ENCODE measurements at regions not wholly inside any gene's neighbourhood (a gene's known extent, or its start where the extent isn't known, plus 50 kb on each side); places are given as distances from the start of the nearest gene placed in this dataset.

- H3K4me2 ChIP-seq = no peak overlapping the region
- H3K4me3 ChIP-seq = no peak overlapping the region
- TF ChIP-seq Cebpa-rat (IDR thresholded peaks at IDR 0.05) = no peak
- no peak overlapping the region for H3K27ac ChIP-seq
- H3K36me3 ChIP-seq = no peaks in the 10 kb centered on the region
- no peaks in the 10 kb centered on the region for H3K4me1 ChIP-seq
- H3K27me3 ChIP-seq = no peaks in the 10 kb centered on the region
- peaks cover 5 to 11% (median 8%) of the 10 kb centered on the region in 11 experiments; a peak in 18 of 22 replicates for H3K9me3 ChIP-seq (replicated peaks in 1 of 11)
- H3K9ac ChIP-seq = no peak overlapping the region
- H4K20me1 ChIP-seq = no peaks in the 10 kb centered on the region
Observed at GRCh38 chr2:81467096-81467495, 1162.5 kb upstream of the LRRTM1 start.

- Histone ChIP-seq H3K4me3 (no peak overlapping the region), H3K4me1 (no peaks in the 10 kb centered on the region), H3K27me3 (no peaks in the 10 kb centered on the region), H3K9me3 (replicated peaks in 1 of 11) (peaks cover 5 to 8% (median 7%) of the 10 kb centered on the region in 11 experiments; a peak in 18 of 22 replicates), H3K9ac (no peak overlapping the region), H3K4me2 (no peak overlapping the region), H3K36me3 (no peaks in the 10 kb centered on the region), H4K20me1 (no peaks in the 10 kb centered on the region), H3K27ac (no peak overlapping the region)
- TF ChIP-seq Cebpa-rat (IDR thresholded peaks at IDR 0.05) = no peak
Observed at GRCh38 chr2:81462420-81462819, 1157.9 kb upstream of the LRRTM1 start.

DNA sequence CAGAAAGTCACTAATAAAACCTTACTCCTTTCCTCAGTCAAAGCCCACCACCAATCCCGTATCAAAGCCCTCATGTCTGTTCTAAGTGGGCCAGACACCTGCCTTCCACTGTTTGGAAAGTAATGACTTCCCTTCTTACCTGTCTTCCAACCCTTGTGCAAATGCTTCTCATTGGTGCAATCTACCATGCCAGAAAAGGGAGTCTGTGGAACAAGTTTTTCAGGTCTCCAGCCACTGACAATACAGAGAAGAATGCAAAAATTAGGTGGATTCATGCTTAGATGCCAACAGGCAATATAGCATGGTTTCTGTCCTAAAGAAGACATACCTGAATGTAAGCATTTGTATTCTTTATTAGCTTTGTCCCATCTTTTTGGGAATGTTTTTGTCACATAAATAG lies 1140.6 kb upstream of the LRRTM1 start:
- Histone ChIP-seq H3K4me1 (no peaks in the 10 kb centered on the region), H3K27me3 (no peaks in the 10 kb centered on the region), H3K4me2 (no peak overlapping the region), H3K27ac (no peak overlapping the region), H3K9ac (no peak overlapping the region), H3K4me3 (no peak overlapping the region), H3K36me3 (no peaks in the 10 kb centered on the region), H3K9me3 (replicated peaks in 1 of 11) (no peaks in the 10 kb centered on the region), H4K20me1 (no peaks in the 10 kb centered on the region)
- TF ChIP-seq Cebpa-rat (IDR thresholded peaks at IDR 0.05) = no peak

GRCh38 chr2:81437456-81438000 lies 1133.0 kb upstream of the LRRTM1 start:
- Histone ChIP-seq H3K36me3 (no peaks in the 10 kb centered on the region), H3K9me3 (replicated peaks in 1 of 11) (no peaks in the 10 kb centered on the region), H3K9ac (no peak overlapping the region), H4K20me1 (no peaks in the 10 kb centered on the region), H3K27me3 (no peaks in the 10 kb centered on the region), H3K27ac (no peak overlapping the region), H3K4me1 (no peaks in the 10 kb centered on the region), H3K4me2 (no peak overlapping the region), H3K4me3 (no peak overlapping the region)
- TF ChIP-seq Cebpa-rat (IDR thresholded peaks at IDR 0.05) = no peak

GRCh38 chr2:81436256-81436655 lies 1131.7 kb upstream of the LRRTM1 start:
- no peaks in the 10 kb centered on the region for H4K20me1 ChIP-seq

GRCh38 chr2:81412681-81413080 lies 1108.1 kb upstream of the LRRTM1 start:
- no peaks in the 10 kb centered on the region for H3K27me3 ChIP-seq

More at GRCh38 chr2:81436256-81436655, 1131.7 kb upstream of the LRRTM1 start:
- Histone ChIP-seq H3K27ac (no peak overlapping the region), H3K9ac (no peak overlapping the region), H3K36me3 (no peaks in the 10 kb centered on the region), H3K4me1 (no peaks in the 10 kb centered on the region), H3K4me2 (no peak overlapping the region), H3K27me3 (no peaks in the 10 kb centered on the region), H3K4me3 (no peak overlapping the region), H3K9me3 (replicated peaks in 1 of 11) (no peaks in the 10 kb centered on the region)
- TF ChIP-seq Cebpa-rat (IDR thresholded peaks at IDR 0.05) = no peak

DNA sequence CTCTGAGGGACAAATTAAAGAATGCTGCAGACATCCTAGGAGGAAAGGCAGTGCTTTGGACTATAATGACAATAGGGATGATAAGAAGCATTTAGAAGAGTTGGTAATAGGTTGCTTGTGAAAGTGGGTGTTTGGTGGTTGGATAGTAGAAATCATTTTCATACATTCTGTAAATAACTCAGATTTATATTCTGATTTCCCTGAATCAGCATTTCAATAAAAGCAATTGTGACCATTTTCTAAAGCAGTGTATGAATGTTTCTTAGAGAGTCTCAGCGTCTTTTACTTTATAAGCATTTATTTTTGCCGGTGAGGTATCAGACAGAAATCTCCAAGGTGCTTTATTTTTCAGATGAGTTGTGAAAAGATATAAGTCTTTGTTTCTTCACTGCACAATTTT lies 1099.0 kb upstream of the LRRTM1 start:
- Histone ChIP-seq H3K27ac (no peak overlapping the region), H3K9me3 (replicated peaks in 1 of 11) (0 out of 22 replicates have a peak, but pooled peaks cover 0 to 6% (median 0%) of the 10 kb centered on the region in 11 experiments), H3K36me3 (no peaks in the 10 kb centered on the region), H3K27me3 (no peaks in the 10 kb centered on the region), H3K4me3 (no peak overlapping the region), H3K4me1 (no peaks in the 10 kb centered on the region), H4K20me1 (no peaks in the 10 kb centered on the region; a peak in 1 of 22 replicates), H3K9ac (no peak overlapping the region), H3K4me2 (no peak overlapping the region)
- no peak for TF ChIP-seq Cebpa-rat (IDR thresholded peaks at IDR 0.05)

More at GRCh38 chr2:81412681-81413080, 1108.1 kb upstream of the LRRTM1 start:
- Histone ChIP-seq H4K20me1 (no peaks in the 10 kb centered on the region), H3K4me3 (no peak overlapping the region), H3K4me2 (no peak overlapping the region), H3K36me3 (no peaks in the 10 kb centered on the region), H3K9ac (no peak overlapping the region), H3K4me1 (no peaks in the 10 kb centered on the region), H3K9me3 (replicated peaks in 1 of 11) (no peaks in the 10 kb centered on the region), H3K27ac (no peak overlapping the region)
- no peak for TF ChIP-seq Cebpa-rat (IDR thresholded peaks at IDR 0.05)

DNA sequence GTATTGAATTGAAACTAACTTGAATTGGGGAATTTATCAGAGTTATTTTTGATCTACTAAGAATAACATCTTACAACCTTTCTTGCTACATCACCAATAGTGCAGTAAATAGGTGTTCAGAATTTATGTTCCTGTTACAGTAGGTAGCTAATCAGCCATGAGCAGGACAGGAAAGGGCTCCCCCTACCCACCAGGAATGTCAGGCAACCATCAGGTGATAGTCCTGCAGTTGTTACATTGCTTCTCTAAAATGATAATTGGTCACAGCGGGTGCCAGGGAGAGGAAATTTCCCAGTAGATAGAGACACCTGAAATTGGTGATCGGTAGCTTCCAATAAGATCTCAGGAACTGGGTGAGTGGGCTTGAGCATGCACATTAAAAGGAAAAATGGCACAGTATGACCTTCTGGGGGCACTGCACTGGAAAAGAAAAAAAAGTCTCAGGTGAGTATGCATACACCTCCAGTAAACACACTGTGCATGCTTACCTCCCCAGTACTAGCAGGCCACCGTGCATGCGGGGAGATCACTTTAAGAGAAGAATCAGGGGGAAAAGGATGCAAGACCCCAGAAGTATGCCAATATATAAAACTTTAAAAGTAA lies 1092.0 kb upstream of the LRRTM1 start:
- H3K4me2 ChIP-seq = no peak overlapping the region

DNA sequence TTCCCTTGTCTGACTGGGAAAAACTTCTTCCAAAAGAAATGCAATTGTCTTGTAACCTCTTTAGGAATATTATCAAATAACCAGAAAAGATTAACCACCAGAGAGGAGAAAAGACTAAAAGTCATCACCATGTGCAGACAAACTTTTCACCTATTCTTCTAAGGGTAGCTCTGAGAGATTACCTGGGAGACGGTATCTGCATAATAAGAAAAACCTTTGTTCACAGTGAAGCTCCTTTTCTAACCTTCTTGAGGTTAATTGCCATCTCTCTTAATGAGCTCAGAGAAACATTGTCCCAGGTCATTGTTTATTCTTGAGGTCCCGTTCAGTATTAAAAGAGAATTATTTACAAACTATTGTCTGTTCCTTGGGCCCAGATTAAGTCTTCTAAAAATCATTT lies 1091.2 kb upstream of the LRRTM1 start:
- Histone ChIP-seq H3K27ac (no peak overlapping the region), H3K36me3 (no peaks in the 10 kb centered on the region), H3K27me3 (no peaks in the 10 kb centered on the region), H3K4me3 (no peak overlapping the region), H4K20me1 (no peaks in the 10 kb centered on the region), H3K9ac (no peak overlapping the region), H3K4me2 (no peak overlapping the region), H3K4me1 (no peaks in the 10 kb centered on the region), H3K9me3 (replicated peaks in 1 of 11) (0 out of 22 replicates have a peak, but pooled peaks cover 0 to 8% (median 0%) of the 10 kb centered on the region in 11 experiments)
- no peak for TF ChIP-seq Cebpa-rat (IDR thresholded peaks at IDR 0.05)

More for the DNA sequence above, 1092.0 kb upstream of the LRRTM1 start:
- H3K4me1 ChIP-seq = no peaks in the 10 kb centered on the region
- 0 out of 22 replicates have a peak, but pooled peaks cover 0 to 8% (median 0%) of the 10 kb centered on the region in 11 experiments for H3K9me3 ChIP-seq (replicated peaks in 1 of 11)
- no peak for TF ChIP-seq Cebpa-rat (IDR thresholded peaks at IDR 0.05)
- no peaks in the 10 kb centered on the region for H3K36me3 ChIP-seq
- H3K4me3 ChIP-seq = no peak overlapping the region
- no peak overlapping the region for H3K9ac ChIP-seq
- H3K27me3 ChIP-seq = no peaks in the 10 kb centered on the region
- no peaks in the 10 kb centered on the region; a peak in 1 of 22 replicates for H4K20me1 ChIP-seq
- H3K27ac ChIP-seq = no peak overlapping the region

- no peak for TF ChIP-seq Cebpa-rat (IDR thresholded peaks at IDR 0.05)
- Histone ChIP-seq H3K27ac (no peak overlapping the region), H3K27me3 (no peaks in the 10 kb centered on the region), H3K9ac (no peak overlapping the region), H3K4me3 (no peak overlapping the region), H3K4me2 (no peak overlapping the region), H3K4me1 (no peaks in the 10 kb centered on the region), H3K36me3 (no peaks in the 10 kb centered on the region), H4K20me1 (no peaks in the 10 kb centered on the region), H3K9me3 (replicated peaks in 1 of 11) (peaks cover 8 to 12% (median 10%) of the 10 kb centered on the region in 11 experiments; a peak in 20 of 22 replicates)
Observed at GRCh38 chr2:81389203-81389602, 1084.7 kb upstream of the LRRTM1 start.
